Colonic mucosa (tissue), 4 donors: ENCODE measurements at regions not wholly inside any gene's neighbourhood (a gene's known extent, or its start where the extent isn't known, plus 50 kb on each side); places are given as distances from the start of the nearest gene placed in this dataset.

Experiments used
- DNase-seq: peaks from one replicate; pipeline ENCODE4 v3.0.0-alpha.2; 2020
- H3K27ac ChIP-seq: fragments of 200-600 bp; one replicate; pipeline ENCODE4 v1.8.0; 2021
- H3K27me3 ChIP-seq: fragments of 200-600 bp; one replicate; pipeline ENCODE4 v1.8.0; 2021
- H3K36me3 ChIP-seq: fragments of 200-600 bp; one replicate; pipeline ENCODE4 v1.8.0; 2021
- H3K4me1 ChIP-seq: fragments of 200-600 bp; one replicate; pipeline ENCODE4 v1.8.0; 2021; ENCODE audit warnings: mild to moderate bottlenecking
- H3K4me3 ChIP-seq: fragments of 200-600 bp; one replicate; pipeline ENCODE4 v1.8.0; 2021
- H3K9ac ChIP-seq, 2 donors: one replicate each; pipeline ENCODE4 v1.7.0; 2013; ENCODE audit warnings: control low read depth in 2 of 2, low read depth in 2 of 2, low read length in 2 of 2
- H3K9me3 ChIP-seq: fragments of 200-600 bp; one replicate; pipeline ENCODE4 v1.8.0; 2021
- intact Hi-C: fragments of 100-400 bp; cut with DNase I; formaldehyde crosslinking; loops from one replicate; pipeline ENCODE4 v1.14.1; 2022
- TF ChIP-seq, protein P1 (sequence below): fragments of 200-600 bp; IDR thresholded peaks from one replicate; pipeline ENCODE4 v1.8.0; 2022; ENCODE audit warnings: antibody characterized with exemption, mild to moderate bottlenecking
- donor health status: healthy.
- donor health status: DM: no; HTN: no; CAD: no.
- donor health status: DM: no; HTN: no; CAD: no.

DNA sequence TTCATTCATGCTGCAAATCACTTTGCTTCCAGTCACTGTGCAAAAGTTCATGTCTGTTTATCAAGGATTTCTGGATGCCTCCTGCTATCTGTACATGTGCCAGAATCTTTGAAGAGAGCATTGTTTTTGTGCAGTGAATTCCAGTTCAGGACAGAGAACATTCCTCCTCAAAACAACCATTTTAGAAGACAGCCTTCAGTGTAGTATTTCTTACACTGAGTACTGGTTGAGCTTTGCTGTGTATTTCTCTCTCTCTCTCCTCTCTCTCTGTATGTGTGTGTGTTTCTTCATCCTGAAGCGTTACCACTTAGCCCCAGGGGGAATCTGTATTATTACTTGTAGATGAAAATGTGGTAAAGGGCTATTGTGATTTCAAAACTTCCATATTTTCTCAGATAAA, 123.8 kb upstream of the CHL1 start:
- TF ChIP-seq, protein P1, sequence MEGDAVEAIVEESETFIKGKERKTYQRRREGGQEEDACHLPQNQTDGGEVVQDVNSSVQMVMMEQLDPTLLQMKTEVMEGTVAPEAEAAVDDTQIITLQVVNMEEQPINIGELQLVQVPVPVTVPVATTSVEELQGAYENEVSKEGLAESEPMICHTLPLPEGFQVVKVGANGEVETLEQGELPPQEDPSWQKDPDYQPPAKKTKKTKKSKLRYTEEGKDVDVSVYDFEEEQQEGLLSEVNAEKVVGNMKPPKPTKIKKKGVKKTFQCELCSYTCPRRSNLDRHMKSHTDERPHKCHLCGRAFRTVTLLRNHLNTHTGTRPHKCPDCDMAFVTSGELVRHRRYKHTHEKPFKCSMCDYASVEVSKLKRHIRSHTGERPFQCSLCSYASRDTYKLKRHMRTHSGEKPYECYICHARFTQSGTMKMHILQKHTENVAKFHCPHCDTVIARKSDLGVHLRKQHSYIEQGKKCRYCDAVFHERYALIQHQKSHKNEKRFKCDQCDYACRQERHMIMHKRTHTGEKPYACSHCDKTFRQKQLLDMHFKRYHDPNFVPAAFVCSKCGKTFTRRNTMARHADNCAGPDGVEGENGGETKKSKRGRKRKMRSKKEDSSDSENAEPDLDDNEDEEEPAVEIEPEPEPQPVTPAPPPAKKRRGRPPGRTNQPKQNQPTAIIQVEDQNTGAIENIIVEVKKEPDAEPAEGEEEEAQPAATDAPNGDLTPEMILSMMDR: no peak
- no peaks in the 10 kb centered on the region for H3K4me1 ChIP-seq
- H3K9me3 ChIP-seq: no peaks in the 10 kb centered on the region
- intact Hi-C loops: no loop called here
- H3K9ac ChIP-seq: no peak overlapping the region
- no peak for DNase-seq
- H3K4me3 ChIP-seq: no peak overlapping the region
- no peaks in the 10 kb centered on the region for H3K27me3 ChIP-seq
- no peaks in the 10 kb centered on the region for H3K36me3 ChIP-seq
- H3K27ac ChIP-seq: peak overlapping the region; percentile 33

DNA sequence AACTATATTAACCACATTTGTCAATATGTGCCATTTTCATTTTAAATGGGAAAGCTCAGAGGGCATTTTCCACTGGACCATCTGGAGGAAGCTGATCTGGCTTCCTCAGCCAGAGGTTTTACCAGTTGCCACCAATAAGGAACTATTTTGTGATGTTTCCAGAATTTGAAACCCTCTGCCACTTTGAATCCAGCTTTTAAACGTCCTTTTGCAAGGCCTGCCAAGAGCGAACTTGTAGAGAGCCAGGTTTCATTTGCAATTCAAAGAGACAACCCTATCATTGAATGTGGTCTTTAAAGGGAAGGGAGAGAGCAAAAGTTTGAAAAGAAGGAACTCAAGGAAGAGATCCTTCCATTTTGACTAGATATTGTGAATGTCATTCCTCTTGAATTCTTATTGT, 123.3 kb upstream of the CHL1 start:
- Histone ChIP-seq H3K9me3 (no peaks in the 10 kb centered on the region), H3K27ac (peak overlapping the region; percentile 33), H3K27me3 (no peaks in the 10 kb centered on the region), H3K4me1 (no peaks in the 10 kb centered on the region), H3K9ac (no peak overlapping the region), H3K4me3 (no peak overlapping the region), H3K36me3 (no peaks in the 10 kb centered on the region)
- TF ChIP-seq, protein P1: no peak
- intact Hi-C loops: no loop called here
- no peak for DNase-seq

DNA sequence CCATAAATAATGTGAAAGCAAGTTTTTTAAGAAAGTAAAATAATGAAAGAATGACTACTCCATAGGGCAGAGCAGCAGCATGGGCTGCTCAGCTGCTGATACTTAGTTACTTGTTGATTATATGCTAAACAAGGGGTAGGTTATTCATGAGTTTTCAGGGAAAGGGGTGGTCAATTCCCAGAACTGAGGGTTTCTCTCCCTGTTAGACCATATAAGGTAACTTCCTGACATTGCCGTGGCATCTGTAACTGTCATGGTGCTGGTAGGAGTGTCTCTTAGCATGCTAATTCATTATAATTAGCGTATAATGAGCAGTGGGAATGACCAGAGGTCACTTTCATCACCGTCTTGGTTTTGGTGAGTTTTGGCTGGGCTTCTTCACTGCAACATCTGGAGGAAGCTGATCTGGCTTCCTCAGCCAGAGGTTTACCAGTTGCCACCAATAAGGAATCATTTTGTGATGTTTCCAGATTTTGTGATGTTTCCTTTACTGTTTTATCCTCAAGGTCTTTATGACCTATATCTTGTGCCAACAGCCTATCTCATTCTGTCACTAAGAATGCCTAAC, 121.8 kb upstream of the CHL1 start:
- Histone ChIP-seq H3K36me3 (no peaks in the 10 kb centered on the region), H3K27ac (no peak overlapping the region), H3K27me3 (no peaks in the 10 kb centered on the region), H3K4me1 (no peaks in the 10 kb centered on the region), H3K9me3 (no peaks in the 10 kb centered on the region), H3K4me3 (no peak overlapping the region), H3K9ac (no peak overlapping the region)
- DNase-seq: no peak
- TF ChIP-seq, protein P1: no peak
- intact Hi-C loops: no loop called here

DNA sequence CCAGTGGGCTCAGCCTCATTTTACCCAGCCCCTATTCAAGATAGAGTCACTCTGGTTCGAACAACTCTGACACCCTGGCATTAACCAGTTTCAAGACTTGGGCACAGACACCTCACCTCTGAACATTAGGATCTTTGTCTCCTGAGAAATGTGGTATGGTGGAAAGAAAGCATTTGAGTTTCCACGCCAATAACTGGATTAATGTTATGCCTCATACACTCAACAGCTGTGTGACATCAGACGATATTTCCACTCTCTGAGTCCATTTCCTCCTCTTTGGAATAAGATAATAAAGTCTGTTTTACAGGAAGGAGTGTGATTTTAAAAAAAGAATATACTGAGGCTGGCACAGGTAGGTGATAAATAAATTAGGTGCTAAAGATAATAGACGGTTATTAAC, 121.3 kb upstream of the CHL1 start:
- Histone ChIP-seq H3K9me3 (no peaks in the 10 kb centered on the region), H3K27ac (no peak overlapping the region), H3K9ac (no peak overlapping the region), H3K4me3 (no peak overlapping the region), H3K4me1 (no peaks in the 10 kb centered on the region), H3K36me3 (no peaks in the 10 kb centered on the region), H3K27me3 (no peaks in the 10 kb centered on the region)
- TF ChIP-seq, protein P1: no peak
- intact Hi-C loops: no loop called here
- no peak for DNase-seq

DNA sequence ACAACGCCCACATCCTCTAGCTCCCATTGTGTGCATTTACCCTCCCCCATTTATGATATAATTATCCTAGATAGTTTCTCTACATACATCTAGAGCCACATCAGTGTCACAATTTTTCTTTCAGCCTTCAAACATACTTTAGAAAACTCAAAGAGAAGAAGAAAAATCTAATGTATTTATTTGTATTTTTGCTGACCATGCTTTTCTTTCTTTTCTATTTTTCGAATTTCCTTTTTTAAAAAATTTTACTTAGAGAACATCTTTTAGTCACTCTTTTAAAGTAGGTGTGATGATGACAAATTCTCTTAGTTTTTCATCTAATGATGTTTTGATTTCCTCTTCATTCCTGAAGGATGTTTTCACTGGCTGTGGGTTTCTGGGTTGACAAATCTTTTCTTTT, 117.0 kb upstream of the CHL1 start:
- Histone ChIP-seq H3K9ac (no peak overlapping the region), H3K9me3 (no peaks in the 10 kb centered on the region), H3K27me3 (no peaks in the 10 kb centered on the region), H3K27ac (no peak overlapping the region), H3K4me1 (no peaks in the 10 kb centered on the region), H3K36me3 (no peaks in the 10 kb centered on the region), H3K4me3 (no peak overlapping the region)
- TF ChIP-seq, protein P1: no peak
- no peak for DNase-seq
- intact Hi-C loops: no loop called here
